GM19328 (cell line): ENCODE measurements at regions not wholly inside any gene's neighbourhood (a gene's known extent, or its start where the extent isn't known, plus 50 kb on each side); places are given as distances from the start of the nearest gene placed in this dataset.
"Not testable (repeated sequence)": the region's sequence is repeated elsewhere in the genome, so short reads cannot be mapped to it uniquely, and the experiment has no call there.

Experiments
- ATAC-seq: cut with Tn5 transposase; IDR thresholded peaks from one replicate; pipeline ENCODE4 v1.9.1; 2021; ENCODE audit warnings: mild to moderate bottlenecking, moderate library complexity; ENCODE audit not compliant: unreplicated experiment

DNA sequence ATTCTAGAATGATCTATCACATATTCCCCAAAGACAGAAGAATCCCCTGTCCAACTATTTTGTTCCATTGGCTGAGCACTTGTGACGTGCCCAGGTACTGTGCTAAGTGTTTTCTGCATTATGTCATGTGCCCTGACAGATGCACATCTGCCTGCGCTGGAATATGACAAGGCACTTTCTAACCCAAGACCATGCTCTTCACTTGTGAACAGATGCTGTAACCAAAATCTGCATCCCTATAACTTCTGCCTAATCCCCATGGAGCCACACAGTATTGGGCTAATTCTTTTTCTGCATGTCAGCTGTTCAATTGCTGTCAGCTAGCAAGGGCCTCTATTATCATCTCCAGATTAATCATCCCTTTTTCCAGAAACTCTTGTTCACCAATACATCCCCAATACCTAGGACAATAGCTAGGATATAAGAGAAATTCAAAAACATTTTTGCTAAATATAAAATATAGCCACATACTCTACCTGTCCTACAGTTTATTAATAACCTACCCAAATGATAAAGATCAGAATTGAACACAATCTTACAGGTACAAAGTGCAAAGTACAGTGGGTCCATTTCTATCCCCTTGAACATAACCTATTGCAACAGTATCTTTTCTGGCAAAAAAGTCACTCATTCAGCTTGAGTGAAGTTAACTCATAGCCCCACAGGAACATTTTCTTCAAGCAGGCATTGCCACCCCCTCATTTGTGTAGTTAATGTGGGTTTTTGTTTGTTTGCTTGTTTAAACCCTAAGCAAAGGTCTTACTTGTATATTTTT, 109.4 kb upstream of the LRRN1 start:
- no peak for ATAC-seq

DNA sequence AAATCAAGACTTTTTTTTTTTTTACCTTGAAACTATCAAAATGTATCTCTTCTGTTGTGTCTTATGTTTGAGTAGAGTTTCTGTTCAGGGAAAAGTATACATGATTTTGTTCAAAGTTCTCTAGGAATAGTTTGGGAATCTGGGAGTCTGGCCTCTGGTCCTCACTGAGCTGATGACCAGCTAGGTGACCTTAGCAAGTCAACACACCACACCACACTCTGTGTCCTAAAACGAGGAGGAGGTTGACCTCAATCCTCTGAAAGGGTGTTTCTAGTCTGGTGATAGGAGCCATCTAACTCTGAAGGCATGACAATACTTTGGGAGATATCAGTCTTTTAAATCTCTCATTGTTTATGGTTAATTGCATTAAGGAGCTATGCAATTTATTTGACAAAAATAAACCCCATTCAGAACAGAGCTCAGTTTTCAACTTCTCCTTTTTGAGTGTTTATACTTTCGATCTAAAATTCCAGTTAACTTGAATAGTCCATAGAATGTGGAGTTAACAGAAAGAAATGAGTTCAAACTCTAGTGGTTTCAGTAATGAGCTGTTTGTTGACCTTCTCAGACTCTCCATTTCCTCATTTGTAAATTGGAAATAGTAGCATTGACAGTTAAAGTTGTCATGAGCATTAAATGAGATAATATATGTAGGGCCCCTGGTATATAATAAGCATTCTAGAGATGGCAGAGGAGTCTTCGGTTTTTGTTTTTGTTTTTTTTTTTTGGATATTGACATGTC, 112.2 kb upstream of the LRRN1 start:
- ATAC-seq = no peak

DNA sequence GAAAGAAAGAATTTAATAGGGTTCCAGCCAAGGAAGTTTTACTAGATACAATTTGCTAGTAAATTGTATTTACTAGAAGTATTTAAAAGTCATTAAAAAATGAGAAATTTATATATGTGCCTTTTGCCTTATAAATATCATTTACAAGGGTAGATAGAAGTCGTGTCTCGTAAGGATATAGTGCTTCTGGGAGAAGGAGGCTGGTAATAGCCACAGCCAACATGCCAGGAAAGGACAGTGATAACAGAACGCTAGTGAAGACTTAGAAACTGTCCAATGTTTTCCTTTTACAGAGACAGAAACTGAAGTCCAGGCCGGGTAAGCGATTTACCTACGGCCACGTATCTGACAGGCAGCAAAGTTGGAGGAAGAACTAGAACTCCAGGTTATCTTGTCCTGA, 113.5 kb upstream of the LRRN1 start:
- no peak for ATAC-seq

DNA sequence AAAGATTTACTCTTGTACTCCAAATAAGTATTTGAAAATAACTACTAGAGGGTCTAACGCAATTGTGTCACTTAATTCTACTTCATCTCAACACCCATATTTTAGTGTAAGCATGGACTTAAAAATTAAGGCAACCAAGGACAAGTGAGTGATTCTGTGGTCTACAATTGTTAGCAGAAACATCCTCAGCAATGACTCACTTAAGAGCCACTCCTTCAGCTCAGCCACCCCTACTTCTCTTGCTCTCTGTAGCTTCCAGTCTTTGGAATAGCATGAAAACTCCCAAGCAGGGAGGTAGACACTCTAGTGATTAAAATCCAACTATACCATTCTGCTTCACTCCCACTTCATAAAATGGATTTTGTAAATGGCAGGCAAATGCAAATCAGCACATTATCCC, 116.0 kb upstream of the LRRN1 start:
- no peak for ATAC-seq

DNA sequence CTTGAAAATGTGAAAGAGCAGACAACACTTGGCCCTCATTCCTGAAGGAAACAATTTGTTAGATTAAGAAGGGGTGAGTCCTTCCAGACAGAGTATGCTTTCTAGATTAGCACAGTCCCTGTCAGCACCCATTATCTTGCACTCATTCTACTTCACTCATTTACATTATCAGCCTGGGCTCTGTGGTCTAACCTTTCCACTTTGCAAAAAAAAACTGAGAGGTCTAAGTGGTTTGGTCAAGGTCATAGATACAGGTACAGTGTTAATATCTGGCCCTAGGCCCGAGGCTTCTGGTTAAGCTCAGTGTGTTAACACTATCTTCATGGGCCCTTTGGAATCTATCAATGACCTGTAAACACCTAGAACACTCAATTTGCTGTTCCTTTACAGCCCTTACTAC, 123.4 kb upstream of the LRRN1 start:
- ATAC-seq = no peak

DNA sequence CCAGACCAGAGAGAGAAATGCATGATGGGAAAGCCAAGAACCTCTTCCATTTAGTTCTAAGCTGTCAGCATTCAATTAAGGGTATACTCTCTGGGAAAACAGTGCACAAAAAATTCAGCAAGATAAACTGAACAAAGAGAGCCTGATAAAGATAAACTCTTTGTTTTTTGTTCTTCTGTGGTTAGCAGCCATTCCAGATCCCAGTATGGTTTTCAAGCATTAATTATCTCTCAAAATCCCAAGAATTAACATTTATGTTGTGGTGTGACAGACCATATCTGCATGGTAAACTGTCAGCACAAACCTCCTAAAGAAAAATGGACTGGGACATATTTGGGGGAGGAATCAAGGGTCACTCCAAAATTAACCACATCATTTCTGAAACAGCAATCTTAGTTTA, 124.0 kb upstream of the LRRN1 start:
- no peak for ATAC-seq

DNA sequence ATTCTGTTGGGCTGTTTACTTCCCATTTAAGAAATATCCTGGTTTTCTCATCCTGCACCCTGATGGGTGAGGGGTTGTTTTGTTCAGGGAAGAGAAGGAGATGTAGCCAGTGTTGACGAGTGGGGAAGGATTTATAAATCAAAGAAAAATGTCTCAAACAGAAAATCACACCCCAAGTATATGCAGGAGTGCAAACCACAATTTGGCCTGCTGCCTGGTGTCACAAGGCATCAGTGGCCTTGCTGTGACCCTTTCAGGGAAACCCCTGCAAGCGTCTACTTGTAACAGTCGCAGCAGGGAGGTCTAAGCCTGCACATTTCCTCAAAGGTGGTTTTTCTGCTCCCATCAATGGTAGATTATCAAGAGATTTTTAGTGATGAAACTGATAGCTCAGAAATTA, 132.6 kb upstream of the LRRN1 start:
- ATAC-seq = peak; percentile 84

DNA sequence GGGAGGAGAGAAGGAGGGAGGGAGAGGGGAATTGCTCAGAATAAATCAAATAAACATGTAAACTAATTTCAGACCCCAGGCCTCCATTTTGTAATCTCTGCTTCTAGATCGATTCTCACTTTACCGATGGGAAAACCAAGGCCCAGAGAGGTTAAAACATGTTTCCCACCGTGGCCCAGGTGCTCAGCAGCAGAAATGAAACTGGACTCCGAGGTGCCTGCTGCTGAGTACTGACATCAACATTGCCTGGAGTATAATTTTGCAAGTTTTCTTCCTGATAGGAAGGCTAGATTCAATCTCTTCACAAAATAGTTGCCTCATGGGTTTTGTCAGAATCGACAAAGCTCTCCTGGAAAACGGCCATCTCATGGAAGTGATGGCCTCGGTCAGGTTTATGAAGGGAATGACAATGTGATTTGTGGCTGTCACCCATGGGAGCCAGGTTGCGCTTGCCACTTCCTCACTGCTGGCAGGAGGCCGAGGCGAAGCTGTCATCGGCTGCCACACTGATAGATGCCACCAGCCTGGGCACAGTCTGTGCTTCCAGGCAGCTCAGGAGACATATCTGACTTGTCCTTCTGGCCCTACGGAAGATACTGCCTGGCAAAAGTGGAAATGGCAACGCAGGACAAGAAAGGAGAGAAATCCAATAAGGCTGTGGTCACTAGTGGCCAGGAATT, 133.1 kb upstream of the LRRN1 start:
- ATAC-seq = peak; percentile 34

DNA sequence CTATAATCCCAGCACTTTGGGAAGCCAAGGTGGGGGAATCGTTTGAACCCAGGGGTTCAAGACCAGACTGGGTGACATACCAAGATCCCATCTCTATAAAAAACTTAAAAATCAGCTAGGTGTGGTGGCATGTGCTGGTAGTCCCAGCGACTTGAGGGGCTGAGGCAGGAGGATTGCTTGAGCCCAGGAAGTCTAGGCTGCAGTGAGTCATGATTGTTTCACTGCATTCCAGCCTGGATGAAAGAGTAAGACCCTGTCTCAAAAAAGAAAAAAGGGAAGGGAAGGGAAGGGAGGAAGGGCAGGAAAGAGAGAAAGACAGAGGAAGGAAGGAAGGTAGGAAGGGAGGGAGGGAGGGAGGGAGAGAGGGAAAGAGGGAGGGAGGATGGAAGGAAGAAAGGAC, 133.7 kb upstream of the LRRN1 start:
- no peak for ATAC-seq

DNA sequence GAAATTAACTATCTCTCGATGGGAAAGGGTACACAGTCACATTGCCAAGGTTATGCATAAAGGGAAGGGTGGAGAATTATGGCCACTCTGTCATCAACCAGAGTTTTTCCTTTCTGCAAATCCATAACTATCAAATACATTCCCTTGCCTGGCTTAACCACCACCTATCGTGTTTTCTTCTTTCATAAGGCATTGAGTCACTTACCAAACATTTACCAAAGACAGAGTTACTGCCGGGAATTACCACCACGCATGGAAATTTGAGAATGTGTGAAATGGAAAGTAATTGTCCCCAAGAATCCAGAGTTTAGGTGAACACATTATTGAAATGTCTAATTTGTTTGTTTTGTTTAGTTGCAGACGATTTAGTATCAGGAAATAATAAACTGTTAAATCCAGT, 134.3 kb upstream of the LRRN1 start:
- ATAC-seq = no peak

DNA sequence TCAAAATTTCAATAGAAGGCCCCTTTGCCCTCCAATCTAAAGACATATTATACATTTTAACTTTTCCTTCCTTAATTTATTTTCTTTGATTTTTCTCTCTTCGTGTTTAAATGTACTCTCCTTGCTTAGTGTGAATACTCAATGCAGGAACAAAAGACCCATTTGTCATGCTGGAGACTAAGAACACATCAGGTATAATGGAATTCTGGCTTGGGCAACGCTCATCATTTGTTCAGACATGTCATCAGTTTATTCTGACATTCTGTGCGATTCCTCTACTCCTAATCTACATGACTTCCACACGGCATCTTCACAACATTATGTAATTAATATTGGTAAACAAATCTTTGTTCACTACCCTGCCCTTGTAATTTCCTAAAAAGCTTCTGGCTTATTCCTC, 136.6 kb upstream of the LRRN1 start:
- ATAC-seq = no peak

DNA sequence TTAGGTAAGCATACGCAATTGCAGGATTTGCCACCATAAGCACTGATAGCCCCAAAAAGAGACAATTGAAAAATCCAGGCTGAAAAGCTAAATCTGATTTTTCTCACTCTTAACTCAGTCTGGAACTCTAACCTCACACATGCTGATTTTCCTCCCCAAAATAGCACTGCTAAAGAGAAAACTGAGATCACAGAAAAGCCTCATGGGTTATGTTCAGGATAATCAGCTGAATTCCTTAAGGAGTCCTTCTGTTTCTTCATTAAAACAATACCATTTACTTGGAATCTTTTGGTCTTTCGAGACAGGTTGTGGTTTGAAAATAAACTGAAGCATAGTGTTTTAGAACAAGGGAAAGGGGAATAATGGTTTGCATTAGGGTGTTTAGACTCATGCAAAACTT, 144.3 kb upstream of the LRRN1 start:
- ATAC-seq = no peak

DNA sequence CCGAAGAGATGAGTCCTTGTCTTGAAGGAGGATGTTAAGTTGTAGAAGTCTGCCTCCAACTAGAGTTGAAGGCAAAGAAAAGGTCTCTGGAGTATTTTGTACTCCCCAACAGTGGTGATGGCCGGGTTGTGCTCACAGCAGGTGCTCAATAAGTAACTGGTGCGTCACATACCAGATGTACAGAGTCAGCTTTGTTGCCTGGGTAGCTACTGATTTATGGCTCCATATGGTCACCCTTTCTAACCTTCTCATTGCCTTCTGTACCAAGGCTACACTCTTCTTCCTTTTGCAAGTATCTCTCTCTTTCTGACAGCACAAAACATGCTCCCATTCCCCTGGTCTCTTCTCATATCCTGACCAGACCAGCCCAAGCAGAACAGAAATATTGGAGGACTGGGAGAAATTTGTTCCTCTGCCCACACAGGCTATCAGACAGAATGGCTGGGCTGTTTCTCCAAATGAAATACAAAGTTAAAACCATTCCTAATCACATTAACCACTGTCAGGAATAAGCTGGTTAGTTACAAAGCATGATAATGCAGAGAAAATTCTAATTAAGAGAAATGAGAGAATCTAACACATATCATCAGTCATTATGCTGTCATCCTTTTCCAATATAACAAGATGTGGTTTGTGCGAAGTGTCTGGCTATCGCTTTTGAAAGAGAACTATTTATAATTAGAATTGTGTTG, 150.1 kb upstream of the LRRN1 start:
- ATAC-seq = no peak

DNA sequence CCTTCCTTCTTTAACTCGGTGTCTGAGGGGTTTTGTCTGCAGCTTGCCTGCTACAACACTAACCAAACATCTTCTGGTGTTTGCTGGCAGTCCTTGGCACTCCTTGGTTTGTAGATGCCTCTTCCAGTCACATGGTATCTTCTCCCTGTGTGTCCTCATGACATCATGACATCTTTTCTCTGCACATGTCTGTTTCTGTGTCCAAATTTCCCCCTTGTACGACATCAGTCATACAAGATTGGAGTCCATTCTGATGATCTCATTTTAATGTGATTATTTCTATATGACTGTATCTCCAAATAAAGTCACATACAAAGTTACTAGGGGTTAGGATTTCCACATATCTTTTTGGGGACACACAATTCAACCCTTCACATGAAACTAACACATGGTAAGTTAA, 152.3 kb upstream of the LRRN1 start:
- no peak for ATAC-seq

DNA sequence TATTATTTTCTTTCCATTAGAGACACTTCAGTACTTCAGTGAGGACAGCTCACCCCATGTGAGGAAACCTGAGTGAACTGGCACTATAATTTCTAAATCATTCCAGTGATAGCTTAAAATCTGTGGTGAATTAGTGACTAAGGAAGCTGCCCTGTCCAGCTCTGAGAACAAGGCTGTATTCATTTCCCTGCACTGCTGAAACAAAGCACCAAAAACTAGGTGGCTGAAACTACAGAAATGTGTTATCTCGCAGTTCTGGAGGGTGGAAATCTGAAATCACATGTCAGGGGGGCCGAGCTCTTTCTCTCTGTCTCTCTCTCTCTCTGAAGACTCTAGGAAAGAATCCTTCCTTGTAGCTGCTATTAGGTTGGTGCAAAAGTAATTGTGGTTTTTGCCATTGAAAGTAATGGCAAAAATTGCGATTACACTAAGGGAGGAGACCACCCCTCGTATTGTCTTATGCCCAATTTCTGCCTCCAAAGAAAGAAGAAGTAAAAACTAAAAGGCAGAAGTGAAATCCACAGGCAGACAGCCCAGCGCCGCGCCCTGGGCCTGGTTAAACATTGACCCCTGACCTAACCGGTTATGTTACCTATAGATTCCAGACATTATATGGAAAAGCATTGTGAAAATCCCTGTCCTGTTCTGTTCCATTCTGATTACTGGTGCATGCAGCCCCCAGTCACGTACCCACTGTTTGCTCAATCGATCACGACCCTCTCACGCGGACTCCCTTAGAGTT, 153.0 kb upstream of the LRRN1 start:
- ATAC-seq = not testable (repeated sequence)

DNA sequence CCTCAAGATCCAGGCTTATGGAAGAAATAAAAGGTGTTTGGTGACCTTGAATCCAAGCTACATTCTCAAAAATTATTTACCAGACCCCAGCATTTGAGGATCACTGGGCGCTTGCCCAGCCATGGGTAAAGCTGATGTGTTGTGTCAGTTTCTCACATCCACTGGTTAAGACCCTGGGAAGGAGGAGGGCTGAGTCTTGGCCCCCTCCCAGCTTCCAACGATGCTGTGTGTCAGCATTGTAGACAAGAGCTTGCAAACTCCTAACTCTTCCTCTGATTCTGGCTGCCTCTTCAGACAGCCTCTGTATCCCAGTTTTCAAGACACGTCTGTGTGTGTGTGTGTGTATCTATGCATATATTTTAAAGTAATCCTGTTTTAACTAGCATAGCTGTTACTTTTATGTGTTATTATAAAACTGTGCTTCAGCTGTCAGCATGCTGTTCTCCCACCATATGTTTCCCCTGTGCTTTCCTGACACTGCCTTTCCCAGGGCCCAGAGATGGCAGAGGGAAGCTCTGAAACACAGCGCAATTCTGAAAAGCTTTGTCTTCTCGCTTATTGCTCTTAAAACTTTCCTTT, 157.3 kb upstream of the LRRN1 start:
- no peak for ATAC-seq

DNA sequence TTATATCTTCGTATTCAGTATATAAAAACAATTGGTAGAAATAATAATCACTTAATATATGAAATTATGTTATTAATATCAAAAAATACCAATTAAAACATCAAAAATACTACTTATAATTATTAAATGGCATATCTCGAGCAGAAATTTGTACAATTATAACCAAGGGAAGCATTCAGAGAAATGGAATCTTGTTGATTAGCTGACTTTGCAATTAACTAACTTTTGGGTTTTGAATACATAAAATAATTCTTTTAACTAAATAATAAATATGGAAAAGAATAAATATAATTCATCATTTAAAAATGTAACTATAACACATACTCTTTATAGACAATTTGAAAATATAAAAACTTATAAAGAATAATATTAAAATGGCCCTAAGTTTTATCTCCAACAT, 160.2 kb upstream of the LRRN1 start:
- no peak for ATAC-seq

DNA sequence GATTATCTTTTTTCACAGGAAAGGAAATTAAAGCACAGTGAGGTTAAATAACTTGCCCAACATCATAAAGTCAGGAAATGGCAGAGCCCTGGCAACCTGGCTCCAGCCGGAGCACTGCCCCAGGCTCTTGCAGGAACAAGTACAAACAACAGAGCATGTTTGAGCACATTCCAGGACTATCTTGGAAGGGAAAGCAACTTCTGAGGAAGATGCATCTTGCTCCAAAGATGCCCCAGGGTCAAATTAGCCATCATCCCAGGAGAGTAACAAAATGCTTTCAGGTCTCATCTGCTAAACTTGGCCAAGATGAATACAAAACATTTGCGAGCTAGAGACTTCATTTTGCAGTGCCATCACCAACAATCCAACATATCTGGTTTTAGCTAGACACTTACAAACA, 162.4 kb upstream of the LRRN1 start:
- no peak for ATAC-seq

DNA sequence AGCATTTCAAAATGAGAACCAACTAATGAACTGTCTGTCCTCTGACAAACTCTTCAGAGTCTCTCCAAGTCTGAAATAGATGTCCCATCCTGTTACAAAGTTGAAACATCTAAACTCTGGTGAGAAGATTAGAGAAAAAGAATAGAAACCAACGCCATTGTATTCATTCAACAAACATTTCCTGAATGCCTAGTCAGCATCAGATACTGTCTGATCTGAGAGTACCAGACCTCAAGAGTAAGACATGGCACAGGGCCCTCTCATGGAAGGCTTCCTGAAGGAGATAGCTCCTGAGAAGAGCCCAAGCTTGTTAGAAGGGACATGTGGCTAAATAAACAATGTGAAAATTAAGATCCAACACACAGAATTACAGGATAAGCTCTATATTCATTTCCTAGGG, 164.1 kb upstream of the LRRN1 start:
- no peak for ATAC-seq

DNA sequence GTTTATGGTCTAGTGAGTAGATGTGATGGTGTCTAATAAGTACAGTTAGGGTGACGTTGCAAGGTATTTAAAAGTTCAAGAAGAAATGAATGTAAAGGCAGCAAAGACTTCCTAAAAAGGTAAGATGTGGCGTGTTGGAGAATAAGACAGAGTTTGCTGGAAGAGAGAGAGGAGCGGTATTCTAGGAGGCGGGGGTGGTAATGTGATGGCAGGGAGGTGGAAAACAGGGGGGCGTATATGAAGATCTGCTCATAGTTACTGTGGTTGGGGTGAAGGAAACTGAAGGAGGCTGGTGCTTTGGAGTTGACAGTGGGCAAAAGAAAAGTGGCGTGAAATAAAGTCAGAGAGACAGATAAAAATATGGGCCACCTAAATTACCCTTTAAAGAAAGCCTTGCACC, 164.9 kb upstream of the LRRN1 start:
- no peak for ATAC-seq
